Breast epithelium (tissue), 3 donors: ENCODE measurements at regions not wholly inside any gene's neighbourhood (a gene's known extent, or its start where the extent isn't known, plus 50 kb on each side); places are given as distances from the start of the nearest gene placed in this dataset.

Experiments used
- POLR2A ChIP-seq: fragments of 450-650 bp; IDR thresholded peaks from one replicate; pipeline ENCODE4 v1.6.1; 2016; ENCODE audit warnings: antibody characterized with exemption, mild to moderate bottlenecking, moderate library complexity
- TF ChIP-seq, protein P1 (sequence below), 3 donors: fragments of 450-650 bp; IDR thresholded peaks; one replicate each; pipeline ENCODE4 v1.5.1; 2016 to 2017; ENCODE audit warnings: antibody characterized with exemption in 3 of 3, mild to moderate bottlenecking in 3 of 3, moderate library complexity in 3 of 3

DNA sequence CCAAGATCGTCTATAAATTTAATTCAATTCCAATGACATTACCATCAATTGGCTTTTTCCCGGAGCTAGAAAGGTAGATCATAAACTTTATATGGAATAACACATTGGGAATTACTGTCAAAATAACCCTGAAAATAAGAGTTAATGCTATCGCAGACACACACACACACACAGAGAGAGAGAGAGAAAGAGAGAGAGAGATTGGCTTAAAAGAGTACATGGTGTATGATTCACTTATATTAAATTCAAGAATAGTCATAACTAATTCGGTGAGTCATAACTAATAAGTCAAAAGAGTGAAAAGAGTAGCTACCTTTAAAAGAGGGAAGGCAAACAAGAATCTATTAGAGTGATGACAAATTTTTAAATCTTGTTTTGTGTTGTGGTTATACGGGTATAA lies 425.5 kb downstream of the TBC1D32 start:
- TF ChIP-seq, protein P1, sequence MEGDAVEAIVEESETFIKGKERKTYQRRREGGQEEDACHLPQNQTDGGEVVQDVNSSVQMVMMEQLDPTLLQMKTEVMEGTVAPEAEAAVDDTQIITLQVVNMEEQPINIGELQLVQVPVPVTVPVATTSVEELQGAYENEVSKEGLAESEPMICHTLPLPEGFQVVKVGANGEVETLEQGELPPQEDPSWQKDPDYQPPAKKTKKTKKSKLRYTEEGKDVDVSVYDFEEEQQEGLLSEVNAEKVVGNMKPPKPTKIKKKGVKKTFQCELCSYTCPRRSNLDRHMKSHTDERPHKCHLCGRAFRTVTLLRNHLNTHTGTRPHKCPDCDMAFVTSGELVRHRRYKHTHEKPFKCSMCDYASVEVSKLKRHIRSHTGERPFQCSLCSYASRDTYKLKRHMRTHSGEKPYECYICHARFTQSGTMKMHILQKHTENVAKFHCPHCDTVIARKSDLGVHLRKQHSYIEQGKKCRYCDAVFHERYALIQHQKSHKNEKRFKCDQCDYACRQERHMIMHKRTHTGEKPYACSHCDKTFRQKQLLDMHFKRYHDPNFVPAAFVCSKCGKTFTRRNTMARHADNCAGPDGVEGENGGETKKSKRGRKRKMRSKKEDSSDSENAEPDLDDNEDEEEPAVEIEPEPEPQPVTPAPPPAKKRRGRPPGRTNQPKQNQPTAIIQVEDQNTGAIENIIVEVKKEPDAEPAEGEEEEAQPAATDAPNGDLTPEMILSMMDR (IDR thresholded peaks at IDR 0.05), result no peak
- no peak for TF ChIP-seq POLR2A
